UCSD-AML1 (cell line): ENCODE measurements at regions not wholly inside any gene's neighbourhood (a gene's known extent, or its start where the extent isn't known, plus 50 kb on each side); places are given as distances from the start of the nearest gene placed in this dataset.
"Not testable (repeated sequence)": the region's sequence is repeated elsewhere in the genome, so short reads cannot be mapped to it uniquely, and the experiment has no call there.

Source experiments
- DNase-seq: peaks from one replicate; lab custom pipeline; 2025; ENCODE audit not compliant: unreplicated experiment; lab: John Stamatoyannopoulos, UW

- DNase-seq, result no peak
Measured at GRCh38 chr13:82129281-82129680, 1753.0 kb downstream of the SLITRK1 start.

- DNase-seq, result no peak
Measured at GRCh38 chr13:82118589-82118988, 1763.7 kb downstream of the SLITRK1 start.

GRCh38 chr13:82116422-82116989 is 1765.8 kb downstream of the SLITRK1 start:
- DNase-seq, result no peak

- no peak for DNase-seq
Measured at GRCh38 chr13:82115391-82115790, 1766.9 kb downstream of the SLITRK1 start.

- no peak for DNase-seq
Measured at GRCh38 chr13:82096256-82096655, 1755.3 kb upstream of the SPRY2 start.

GRCh38 chr13:82092312-82092711 is 1751.4 kb upstream of the SPRY2 start:
- DNase-seq, result no peak

GRCh38 chr13:82088781-82089180 is 1747.9 kb upstream of the SPRY2 start:
- DNase-seq, result no peak

- DNase-seq, result no peak
Measured at GRCh38 chr13:82076496-82076895, 1735.6 kb upstream of the SPRY2 start.

GRCh38 chr13:82070416-82070815 is 1729.5 kb upstream of the SPRY2 start:
- DNase-seq, result no peak

GRCh38 chr13:82062772-82063171 is 1721.8 kb upstream of the SPRY2 start:
- no peak for DNase-seq

- no peak for DNase-seq
Measured at GRCh38 chr13:82058364-82058763, 1717.4 kb upstream of the SPRY2 start.

- DNase-seq, result not testable (repeated sequence)
Measured at GRCh38 chr13:82045316-82045715, 1704.4 kb upstream of the SPRY2 start.

- DNase-seq, result no peak
Measured at GRCh38 chr13:82036602-82037001, 1695.7 kb upstream of the SPRY2 start.

- DNase-seq, result no peak
Measured at GRCh38 chr13:82011355-82011754, 1670.4 kb upstream of the SPRY2 start.

GRCh38 chr13:82010780-82011179 is 1669.9 kb upstream of the SPRY2 start:
- no peak for DNase-seq

- DNase-seq, result no peak
Measured at GRCh38 chr13:82002710-82003109, 1661.8 kb upstream of the SPRY2 start.

GRCh38 chr13:81995316-81995715 is 1654.4 kb upstream of the SPRY2 start:
- no peak for DNase-seq

GRCh38 chr13:81990652-81991051 is 1649.7 kb upstream of the SPRY2 start:
- DNase-seq, result no peak

- DNase-seq, result no peak
Measured at GRCh38 chr13:81988567-81988966, 1647.6 kb upstream of the SPRY2 start.

GRCh38 chr13:81987677-81988357 is 1646.9 kb upstream of the SPRY2 start:
- DNase-seq, result no peak

- DNase-seq, result no peak
Measured at GRCh38 chr13:81987159-81987558, 1646.2 kb upstream of the SPRY2 start.

GRCh38 chr13:81986308-81986707 is 1645.4 kb upstream of the SPRY2 start:
- DNase-seq, result no peak

- peak; percentile 1 for DNase-seq
Measured at GRCh38 chr13:81957121-81957520, 1616.2 kb upstream of the SPRY2 start.
